ENCODE measurements at regions not wholly inside any gene's neighbourhood (a gene's known extent, or its start where the extent isn't known, plus 50 kb on each side); places are given as distances from the start of the nearest gene placed in this dataset.
"Not testable (repeated sequence)": the region's sequence is repeated elsewhere in the genome, so short reads cannot be mapped to it uniquely, and the experiment has no call there.

DNA sequence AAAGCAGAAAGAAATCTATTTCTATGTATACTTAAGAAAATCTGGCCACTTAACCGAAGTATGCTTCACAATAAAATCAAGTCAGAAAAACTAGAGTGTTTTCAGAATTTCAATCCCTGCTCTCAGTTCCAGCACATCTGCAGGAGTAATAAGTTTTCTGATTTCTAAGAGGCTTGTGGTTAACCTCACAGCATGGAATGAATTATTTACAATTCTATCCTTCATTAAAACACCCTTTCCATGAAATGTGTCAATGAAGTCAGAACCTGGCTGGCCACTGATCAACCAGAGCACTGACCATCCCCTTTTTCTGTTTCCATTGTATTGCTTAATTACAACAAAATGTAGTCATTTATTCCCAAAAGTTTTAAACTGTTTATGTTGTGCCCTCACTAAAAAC, 781.4 kb upstream of the INTU start:
- no peak for DNase-seq (ENCODE audit: extremely low read depth, low read depth, low spot score)

GRCh38 chr4:126853715-126854114, 779.0 kb upstream of the INTU start:
- no peak for DNase-seq (ENCODE audit: extremely low read depth, low read depth, low spot score)

- no peak for DNase-seq (ENCODE audit: extremely low read depth, low read depth, low spot score)
Measured at GRCh38 chr4:126856906-126857305, 775.9 kb upstream of the INTU start.

GRCh38 chr4:126859314-126859713, 773.4 kb upstream of the INTU start:
- no peak for DNase-seq (ENCODE audit: extremely low read depth, low read depth, low spot score)

DNA sequence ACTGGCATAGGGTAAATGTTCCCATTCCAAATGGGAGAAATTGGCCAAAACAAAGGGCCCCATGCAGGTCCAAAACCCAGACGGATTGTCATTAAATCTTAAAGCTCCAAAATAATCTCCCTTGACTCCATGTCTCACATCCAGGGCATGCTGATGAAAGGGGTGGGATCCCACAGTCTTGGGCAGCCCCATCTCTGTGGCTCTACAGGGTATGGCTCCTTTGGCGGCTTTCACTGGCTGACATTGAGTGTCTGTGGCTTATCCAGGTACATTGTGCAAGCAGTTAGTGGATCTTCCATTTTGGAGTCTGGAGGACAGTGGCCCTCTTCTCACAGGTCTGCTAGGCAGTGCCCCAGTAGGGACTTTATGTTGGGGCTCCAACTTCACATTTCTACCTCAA, 772.9 kb upstream of the INTU start:
- no peak for DNase-seq (ENCODE audit: extremely low read depth, low read depth, low spot score)

- DNase-seq (ENCODE audit: extremely low read depth, low read depth, low spot score): no peak
Measured at GRCh38 chr4:126860308-126860707, 772.4 kb upstream of the INTU start.

GRCh38 chr4:126869967-126870366, 762.8 kb upstream of the INTU start:
- no peak for DNase-seq (ENCODE audit: extremely low read depth, low read depth, low spot score)

DNA sequence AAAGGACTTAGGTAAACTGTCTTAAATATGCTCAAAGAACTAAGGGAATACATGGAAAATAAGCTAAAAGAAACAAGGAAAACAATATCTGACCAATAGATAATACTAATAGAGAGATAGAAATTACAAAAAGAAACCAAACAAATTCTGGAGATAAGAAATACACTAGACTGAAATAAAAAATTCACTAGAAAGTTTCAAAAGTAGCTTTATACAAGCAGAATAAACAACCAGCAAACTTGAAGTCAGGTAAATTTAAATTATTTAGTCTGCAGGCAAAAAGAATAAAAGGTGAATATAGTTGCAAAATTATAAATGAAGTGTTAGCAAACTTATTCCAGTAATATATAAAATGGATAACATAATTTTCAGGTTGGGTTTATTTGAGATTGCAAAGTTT, 760.9 kb upstream of the INTU start:
- no peak for DNase-seq (ENCODE audit: extremely low read depth, low read depth, low spot score)

DNA sequence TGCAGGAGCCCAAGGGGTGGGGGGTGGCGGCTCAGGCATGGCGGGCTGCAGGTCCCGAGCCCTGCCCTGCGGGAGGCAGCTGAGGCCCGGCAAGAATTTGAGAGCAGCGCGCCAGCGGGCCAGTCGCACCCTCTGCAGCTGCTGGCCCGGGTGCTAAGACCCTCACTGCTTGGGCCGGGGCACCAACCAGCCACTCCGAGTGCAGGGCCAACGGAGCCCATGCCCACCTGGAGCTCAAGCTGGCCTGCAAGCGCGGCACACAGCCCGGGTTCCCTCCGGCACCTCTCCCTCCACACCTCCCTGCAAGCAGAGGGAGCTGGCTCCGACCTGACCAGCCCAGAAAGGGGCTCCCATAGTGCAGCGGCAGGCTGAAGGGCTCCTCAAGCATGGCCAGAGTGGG, 758.2 kb upstream of the INTU start:
- no peak for DNase-seq (ENCODE audit: extremely low read depth, low read depth, low spot score)

- DNase-seq (ENCODE audit: extremely low read depth, low read depth, low spot score): no peak
Measured at GRCh38 chr4:126888968-126889367, 743.8 kb upstream of the INTU start.

DNA sequence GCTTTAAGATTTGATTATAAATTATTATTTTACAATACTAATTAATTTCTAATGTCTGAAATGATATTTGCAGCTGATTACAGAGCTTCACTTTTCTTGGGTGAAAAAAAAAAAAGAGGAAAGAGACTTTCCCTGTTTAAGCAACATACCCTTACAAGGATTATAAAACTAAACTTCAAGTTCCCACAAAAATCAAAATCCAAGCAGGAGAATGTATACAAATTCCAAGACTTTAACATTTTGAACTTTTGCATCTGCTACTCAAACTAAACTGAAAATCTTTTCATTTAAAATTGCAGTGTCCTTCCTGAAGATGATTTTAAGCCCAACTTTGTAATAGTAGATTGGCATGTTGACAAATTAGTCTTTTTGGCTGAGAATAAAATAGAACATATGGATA, 742.4 kb upstream of the INTU start:
- DNase-seq (ENCODE audit: extremely low read depth, low read depth, low spot score): no peak

DNA sequence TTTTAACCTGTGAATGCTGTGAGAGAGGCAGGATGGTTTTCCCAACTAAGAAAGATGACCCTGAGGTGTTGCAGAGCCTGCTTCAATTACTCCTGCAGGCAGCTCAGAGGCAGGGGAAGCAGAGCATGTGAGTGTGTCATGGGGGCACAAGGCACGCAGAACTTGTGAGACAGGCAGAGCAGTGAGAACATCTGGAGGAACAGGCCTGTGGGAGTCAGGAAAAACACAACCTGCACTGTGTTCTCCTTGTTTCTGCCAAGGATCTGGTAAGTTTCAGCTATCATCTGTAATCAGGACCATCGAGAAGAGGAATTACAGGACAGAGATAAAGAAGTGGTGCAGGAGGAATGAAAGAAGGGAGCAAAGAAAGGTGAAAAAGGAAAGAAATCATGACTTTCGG, 741.8 kb upstream of the INTU start:
- no peak for DNase-seq (ENCODE audit: extremely low read depth, low read depth, low spot score)

DNA sequence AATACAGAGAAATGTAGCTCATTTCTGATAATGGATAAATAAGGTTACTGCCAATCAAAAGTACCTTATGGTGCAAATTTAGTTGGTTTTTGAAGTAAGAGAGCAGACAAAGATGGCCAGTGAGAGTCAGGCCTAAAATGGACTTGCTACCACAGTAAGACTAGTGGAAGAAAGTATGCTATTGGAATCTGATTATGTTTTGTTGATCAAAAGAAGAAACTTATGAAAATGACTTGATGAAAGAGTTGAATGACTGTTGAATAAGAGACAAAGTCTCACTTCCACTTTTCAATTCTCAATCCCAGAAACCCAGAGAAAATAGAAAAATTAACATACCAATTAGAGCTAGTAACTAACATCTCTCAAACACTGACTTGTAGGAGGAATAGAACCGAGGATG, 737.8 kb upstream of the INTU start:
- DNase-seq (ENCODE audit: extremely low read depth, low read depth, low spot score): no peak

- DNase-seq (ENCODE audit: extremely low read depth, low read depth, low spot score): no peak
Measured at GRCh38 chr4:126895988-126896570, 736.7 kb upstream of the INTU start.

DNA sequence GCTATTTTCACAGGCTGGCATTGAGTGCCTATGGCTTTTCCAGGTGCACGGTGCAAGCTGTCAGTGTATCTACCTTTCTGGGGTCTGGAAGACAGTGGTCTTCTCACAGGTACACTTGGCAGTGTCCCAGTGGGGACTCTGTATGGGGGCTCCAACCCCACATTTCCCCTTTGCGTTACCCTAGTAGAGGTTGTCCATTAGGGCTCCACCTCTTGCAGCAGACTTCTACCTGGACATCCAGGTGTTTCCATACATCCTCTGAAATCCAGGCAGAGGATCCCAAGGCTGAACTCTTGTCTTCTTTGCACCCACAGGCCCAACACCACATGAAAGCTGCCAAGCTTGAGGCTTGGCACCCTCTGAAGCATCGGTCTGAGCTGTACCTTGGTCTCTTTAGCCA, 735.7 kb upstream of the INTU start:
- DNase-seq (ENCODE audit: extremely low read depth, low read depth, low spot score): no peak

- DNase-seq (ENCODE audit: extremely low read depth, low read depth, low spot score): no peak
Measured at GRCh38 chr4:126898815-126899214, 733.9 kb upstream of the INTU start.

GRCh38 chr4:126899331-126899801, 733.4 kb upstream of the INTU start:
- no peak for DNase-seq (ENCODE audit: extremely low read depth, low read depth, low spot score)

DNA sequence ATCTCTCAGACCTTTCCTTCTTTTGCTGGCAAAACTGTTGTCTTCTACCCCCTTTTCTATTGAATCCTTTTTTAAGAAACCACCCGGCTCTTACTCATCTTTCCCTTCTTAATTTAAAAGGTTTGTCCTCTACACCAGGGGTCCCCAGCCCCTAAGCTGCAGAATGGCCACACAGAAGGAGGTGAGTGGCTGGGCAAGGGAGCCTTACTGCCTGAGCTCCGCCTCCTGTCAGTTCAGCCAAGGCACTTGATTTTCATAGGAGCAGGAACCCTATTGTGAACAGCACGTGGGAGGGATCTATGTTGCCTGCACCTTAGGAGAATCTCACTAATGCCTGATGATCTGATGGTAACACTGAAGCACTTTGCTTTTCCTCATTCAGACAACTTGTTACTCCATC, 726.3 kb upstream of the INTU start:
- no peak for DNase-seq (ENCODE audit: extremely low read depth, low read depth, low spot score)

DNA sequence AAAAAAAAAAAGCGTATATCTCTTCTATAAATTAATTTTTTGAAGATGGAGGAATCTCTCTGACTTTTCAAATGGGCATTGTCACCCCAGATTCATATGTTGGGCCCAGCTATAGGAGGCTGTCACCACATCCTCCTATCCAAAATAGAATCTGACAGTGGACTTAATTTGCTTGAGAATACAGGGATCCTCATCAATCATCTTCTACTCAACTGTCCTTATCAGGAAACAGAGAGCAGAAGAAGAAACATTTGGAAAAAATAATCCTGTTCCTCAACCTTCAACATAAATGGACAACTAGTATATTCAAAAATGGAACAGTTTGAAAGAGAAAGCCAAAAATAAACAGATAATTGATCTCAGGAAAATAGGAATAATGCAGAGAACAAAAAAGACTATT, 725.4 kb upstream of the INTU start:
- no peak for DNase-seq (ENCODE audit: extremely low read depth, low read depth, low spot score)

DNA sequence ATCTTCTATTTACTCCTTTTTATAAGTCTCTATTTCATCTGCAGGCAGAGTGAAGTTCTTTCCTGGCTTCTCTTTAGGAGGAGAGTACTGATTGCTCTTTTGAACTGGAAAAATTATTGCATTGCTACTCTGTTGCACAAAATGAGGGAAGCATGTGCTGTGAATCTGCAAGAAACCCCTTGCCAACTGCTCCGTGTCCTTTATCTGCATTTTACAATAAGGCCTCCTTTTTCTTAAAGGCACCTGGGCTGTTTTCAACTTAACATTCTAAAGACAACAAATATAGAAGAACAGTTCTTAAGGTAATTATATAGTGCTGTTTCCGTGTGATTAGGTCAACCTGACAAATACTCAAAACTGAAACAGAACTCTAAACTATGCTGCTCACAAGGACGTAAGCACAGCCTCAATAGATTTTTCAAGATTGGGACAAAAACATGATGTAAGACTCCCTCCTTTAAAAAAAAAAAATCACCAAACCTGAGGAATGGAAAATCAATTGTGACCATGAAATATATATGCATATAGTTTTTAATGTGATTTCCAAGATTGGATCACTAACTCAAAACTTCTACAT, 716.6 kb upstream of the INTU start:
- no peak for DNase-seq (ENCODE audit: extremely low read depth, low read depth, low spot score)

DNA sequence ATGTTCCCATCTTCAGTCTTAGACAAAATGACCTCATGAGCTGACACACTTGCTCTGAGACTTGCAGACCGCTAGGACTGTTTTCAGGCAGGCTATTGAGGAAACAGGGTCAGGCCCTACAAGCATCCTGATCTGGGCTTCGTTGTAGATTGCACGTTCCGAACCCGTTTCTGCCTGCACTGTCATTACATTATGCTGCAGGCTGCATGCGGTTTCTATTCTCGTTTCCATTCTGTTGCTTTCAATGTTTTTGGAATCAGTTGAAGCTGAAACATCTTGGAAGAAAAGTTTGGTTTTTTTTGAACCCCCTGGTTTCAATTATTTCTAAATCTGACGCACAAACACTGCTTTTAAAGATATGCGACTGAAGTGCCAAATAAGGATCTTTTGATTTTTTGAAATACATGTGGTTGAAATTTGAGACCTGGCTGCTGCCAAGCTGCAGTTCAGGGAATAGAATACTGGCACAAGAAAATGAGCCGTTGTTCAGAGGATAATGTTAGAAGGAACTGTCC, 716.1 kb upstream of the INTU start:
- no peak for DNase-seq (ENCODE audit: extremely low read depth, low read depth, low spot score)

GRCh38 chr4:126922328-126922938, 710.3 kb upstream of the INTU start:
- DNase-seq (ENCODE audit: extremely low read depth, low read depth, low spot score): not testable (repeated sequence)
